ENCODE measurements at regions not wholly inside any gene's neighbourhood (a gene's known extent, or its start where the extent isn't known, plus 50 kb on each side); places are given as distances from the start of the nearest gene placed in this dataset.

DNA sequence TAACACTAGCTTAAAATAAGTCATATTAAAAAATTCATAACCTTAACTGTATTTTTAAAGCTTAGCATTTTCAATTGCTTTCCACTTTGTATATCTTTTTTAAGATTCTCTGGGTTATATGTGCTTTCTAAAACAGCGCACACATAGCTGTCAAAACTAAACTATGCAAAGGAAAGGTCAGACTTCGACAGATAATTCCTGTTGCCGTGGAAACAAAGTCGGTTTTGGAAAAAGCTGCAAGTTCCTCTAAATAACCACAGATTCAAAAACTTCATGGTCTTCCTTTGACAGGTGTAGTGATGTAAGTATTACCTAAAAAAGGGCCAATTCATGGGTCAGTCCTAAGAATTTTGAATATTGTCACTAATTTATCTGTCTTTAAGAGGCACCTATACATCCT lies 249.6 kb upstream of the TFPI start:
- H3K4me3 ChIP-seq (ENCODE audit: low read length), result no peak overlapping the region
- TF ChIP-seq, protein P1, sequence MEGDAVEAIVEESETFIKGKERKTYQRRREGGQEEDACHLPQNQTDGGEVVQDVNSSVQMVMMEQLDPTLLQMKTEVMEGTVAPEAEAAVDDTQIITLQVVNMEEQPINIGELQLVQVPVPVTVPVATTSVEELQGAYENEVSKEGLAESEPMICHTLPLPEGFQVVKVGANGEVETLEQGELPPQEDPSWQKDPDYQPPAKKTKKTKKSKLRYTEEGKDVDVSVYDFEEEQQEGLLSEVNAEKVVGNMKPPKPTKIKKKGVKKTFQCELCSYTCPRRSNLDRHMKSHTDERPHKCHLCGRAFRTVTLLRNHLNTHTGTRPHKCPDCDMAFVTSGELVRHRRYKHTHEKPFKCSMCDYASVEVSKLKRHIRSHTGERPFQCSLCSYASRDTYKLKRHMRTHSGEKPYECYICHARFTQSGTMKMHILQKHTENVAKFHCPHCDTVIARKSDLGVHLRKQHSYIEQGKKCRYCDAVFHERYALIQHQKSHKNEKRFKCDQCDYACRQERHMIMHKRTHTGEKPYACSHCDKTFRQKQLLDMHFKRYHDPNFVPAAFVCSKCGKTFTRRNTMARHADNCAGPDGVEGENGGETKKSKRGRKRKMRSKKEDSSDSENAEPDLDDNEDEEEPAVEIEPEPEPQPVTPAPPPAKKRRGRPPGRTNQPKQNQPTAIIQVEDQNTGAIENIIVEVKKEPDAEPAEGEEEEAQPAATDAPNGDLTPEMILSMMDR (IDR thresholded peaks at IDR 0.05; ENCODE audit: insufficient read depth, low read depth, low read length, missing control alignments), result no peak
- DNase-seq (ENCODE audit: low read depth), result no peak

DNA sequence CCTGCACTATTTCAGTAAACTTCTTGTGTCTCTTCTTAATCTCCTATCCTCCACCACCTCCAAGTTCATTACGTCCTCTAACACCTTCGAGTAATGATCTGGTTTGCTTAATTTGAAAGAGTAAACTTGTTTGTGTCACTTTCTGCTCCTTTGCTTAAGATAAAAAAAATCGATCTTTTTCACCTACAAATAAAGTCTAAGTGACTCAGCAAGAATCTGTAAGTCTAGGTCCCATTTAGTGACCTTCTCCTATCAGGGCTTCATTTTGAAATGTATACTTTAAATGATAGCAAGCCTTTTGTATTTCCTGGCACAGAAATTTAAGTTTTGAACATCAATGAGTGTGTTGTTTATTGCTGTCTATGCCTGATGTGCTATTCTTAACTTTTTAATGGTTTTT lies 260.9 kb upstream of the TFPI start:
- TF ChIP-seq, protein P1 (IDR thresholded peaks at IDR 0.05; ENCODE audit: insufficient read depth, low read depth, low read length, missing control alignments), result no peak
- H3K4me3 ChIP-seq (ENCODE audit: low read length), result no peak overlapping the region
- DNase-seq (ENCODE audit: low read depth), result no peak

DNA sequence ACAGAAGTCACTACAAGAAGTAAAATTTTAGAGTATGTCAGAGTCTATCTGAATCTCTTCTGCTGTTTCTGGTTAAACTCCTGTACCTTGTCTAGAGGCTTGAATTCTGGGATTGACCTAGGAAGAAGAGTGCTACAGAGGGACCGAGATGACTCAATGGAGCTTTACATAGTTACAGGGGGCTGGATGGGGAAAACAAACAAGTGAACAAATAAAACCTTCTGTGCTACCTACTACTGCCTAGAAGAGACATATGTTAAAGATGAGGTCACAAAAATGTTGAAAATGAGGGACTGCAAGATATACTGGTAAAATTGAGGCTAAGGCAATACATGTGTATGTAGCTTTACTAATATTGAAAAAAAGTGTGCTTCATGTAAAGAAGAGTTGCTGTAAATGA lies 265.4 kb upstream of the TFPI start:
- H3K4me3 ChIP-seq (ENCODE audit: low read length), result no peak overlapping the region
- no peak for DNase-seq (ENCODE audit: low read depth)
- TF ChIP-seq, protein P1 (IDR thresholded peaks at IDR 0.05; ENCODE audit: insufficient read depth, low read depth, low read length, missing control alignments), result no peak

DNA sequence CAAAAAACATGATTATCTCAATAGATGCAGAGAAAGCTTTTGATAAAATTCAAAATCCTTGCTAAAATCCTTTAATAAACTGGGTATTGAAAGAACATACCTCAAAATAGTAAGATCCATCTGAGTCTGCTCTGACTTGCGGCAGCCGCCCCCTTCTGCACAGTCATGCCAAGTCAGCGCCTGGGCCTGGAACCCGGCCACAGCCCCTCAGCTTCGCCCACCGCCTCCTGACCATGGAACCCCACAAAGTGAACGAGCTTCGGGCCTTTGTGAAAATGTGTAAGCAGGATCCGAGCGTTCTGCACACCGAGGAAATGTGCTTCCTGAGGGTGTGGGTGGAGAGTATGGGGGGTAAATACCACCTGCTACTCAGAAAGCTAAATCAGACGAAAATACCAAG lies 270.9 kb upstream of the TFPI start:
- no peak for DNase-seq (ENCODE audit: low read depth)
- TF ChIP-seq, protein P1 (IDR thresholded peaks at IDR 0.05; ENCODE audit: insufficient read depth, low read depth, low read length, missing control alignments), result no peak
- no peak overlapping the region for H3K4me3 ChIP-seq (ENCODE audit: low read length)

DNA sequence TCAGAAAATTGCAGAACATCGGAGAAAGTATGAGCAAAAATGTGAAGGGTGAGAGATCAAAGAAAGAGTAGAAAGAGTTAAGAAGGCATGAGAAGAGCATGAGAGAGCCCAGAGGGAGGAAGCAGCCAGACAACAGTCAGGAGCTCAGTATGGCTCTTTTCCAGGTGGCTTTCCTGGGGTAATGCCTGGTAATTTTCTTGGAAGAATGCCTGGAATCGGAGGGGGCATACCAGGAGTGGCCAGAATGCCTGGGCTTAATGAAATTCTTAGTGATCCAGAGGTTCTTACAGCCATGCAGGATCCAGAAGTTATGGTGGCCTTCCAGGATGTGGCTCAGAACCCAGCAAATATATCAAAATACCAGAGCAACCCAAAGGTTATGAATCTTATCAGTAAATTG lies 271.8 kb upstream of the TFPI start:
- DNase-seq (ENCODE audit: low read depth), result no peak
- TF ChIP-seq, protein P1 (IDR thresholded peaks at IDR 0.05; ENCODE audit: insufficient read depth, low read depth, low read length, missing control alignments), result no peak

DNA sequence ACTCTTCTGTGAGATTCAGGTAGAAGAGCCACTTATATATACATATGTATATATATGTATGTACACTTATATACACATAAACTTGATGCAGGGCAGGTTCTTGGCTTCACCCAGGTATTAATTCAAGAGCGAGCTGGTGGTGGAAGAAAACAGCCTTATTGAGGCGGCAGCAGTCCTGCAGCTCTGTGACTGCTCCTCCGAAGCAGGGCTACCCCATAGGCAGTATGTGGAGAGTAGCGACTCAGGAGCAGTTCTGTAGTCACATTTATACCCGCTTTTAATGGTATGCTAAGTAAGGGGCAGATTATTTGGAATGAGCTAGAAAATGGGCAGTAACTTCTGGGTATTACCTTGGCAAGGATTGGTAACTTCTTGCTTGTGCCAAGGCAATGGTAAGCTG lies 280.6 kb upstream of the TFPI start:
- TF ChIP-seq, protein P1 (IDR thresholded peaks at IDR 0.05; ENCODE audit: insufficient read depth, low read depth, low read length, missing control alignments), result no peak
- no peak overlapping the region for H3K4me3 ChIP-seq (ENCODE audit: low read length)
- DNase-seq (ENCODE audit: low read depth), result no peak

More for the DNA sequence above, 271.8 kb upstream of the TFPI start:
- H3K4me3 ChIP-seq (ENCODE audit: low read length), result no peak overlapping the region

DNA sequence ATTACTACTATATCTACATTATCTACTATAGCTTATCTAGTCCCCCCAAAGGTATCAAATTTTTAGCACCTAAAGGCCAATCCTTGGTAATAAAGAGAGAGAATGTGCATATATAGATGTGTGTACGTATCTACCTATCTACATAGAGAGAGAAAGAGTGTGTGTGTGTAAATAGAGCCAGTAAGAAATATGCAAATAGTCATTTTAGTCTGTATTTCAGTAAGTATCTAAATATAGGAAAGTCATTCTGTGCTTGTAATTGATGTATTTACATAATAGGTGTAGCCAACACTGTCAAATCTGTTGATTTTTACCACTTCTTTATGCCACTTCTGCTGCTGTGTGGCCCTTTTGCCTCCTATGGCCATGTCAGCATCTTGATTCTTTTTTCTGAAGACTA lies 284.5 kb upstream of the TFPI start:
- DNase-seq (ENCODE audit: low read depth), result no peak
- TF ChIP-seq, protein P1 (IDR thresholded peaks at IDR 0.05; ENCODE audit: insufficient read depth, low read depth, low read length, missing control alignments), result no peak

More for the DNA sequence above, 284.5 kb upstream of the TFPI start:
- H3K4me3 ChIP-seq (ENCODE audit: low read length), result no peak overlapping the region
